Neural crest cell (in vitro differentiated cells): ENCODE measurements at regions not wholly inside any gene's neighbourhood (a gene's known extent, or its start where the extent isn't known, plus 50 kb on each side); places are given as distances from the start of the nearest gene placed in this dataset.

Experiments used
- DNase-seq: peaks from one replicate; pipeline ENCODE4 v3.0.0; 2021; ENCODE audit warnings: low read depth, mixed read lengths, low spot score
- H3K27ac Mint-ChIP-seq: one replicate; pipeline ENCODE4 v1.8.0; 2021; ENCODE audit warnings: mild to moderate bottlenecking, mixed read lengths; ENCODE audit not compliant: unreplicated experiment
- H3K27me3 Mint-ChIP-seq: 2 replicates; pipeline ENCODE4 v1.8.0; 2021; ENCODE audit warnings: low read depth, mild to moderate bottlenecking, mixed read lengths
- H3K36me3 Mint-ChIP-seq: 2 replicates; pipeline ENCODE4 v1.8.0; 2021; ENCODE audit warnings: low read depth, mild to moderate bottlenecking, mixed read lengths
- H3K4me1 Mint-ChIP-seq: 2 replicates; pipeline ENCODE4 v1.8.0; 2021; ENCODE audit warnings: mixed read lengths
- H3K4me3 Mint-ChIP-seq: one replicate; pipeline ENCODE4 v1.8.0; 2021; ENCODE audit warnings: mild to moderate bottlenecking, mixed read lengths
- H3K9me3 Mint-ChIP-seq: 2 replicates; pipeline ENCODE4 v1.8.0; 2021; ENCODE audit warnings: mixed read lengths
- TF ChIP-seq, protein P1 (sequence below): fragments of 200-600 bp; sonication (generic); conservative IDR thresholded peaks from 2 replicates; pipeline ENCODE4 v1.5.0; 2021; ENCODE audit warnings: antibody characterized with exemption, mild to moderate bottlenecking

DNA sequence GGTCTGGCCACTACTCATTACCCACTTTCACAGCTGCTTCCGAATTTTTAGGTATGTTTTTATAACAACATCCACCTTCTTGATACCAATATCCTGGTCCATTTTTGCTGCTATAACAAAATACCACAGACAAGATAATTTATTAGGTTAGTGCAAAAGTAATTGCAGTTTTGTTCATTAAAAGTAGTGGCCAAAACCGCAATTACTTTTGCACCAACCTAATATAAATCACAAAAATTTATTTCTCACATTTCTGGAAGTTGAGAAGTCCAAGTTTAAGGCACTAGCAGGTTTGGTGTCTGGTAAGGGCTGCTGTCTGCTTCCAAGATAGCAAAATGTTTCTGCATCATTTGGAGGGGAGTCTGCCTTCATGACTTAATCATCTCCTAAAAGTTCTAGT is 624.7 kb upstream of the ALCAM start:
- TF ChIP-seq, protein P1, sequence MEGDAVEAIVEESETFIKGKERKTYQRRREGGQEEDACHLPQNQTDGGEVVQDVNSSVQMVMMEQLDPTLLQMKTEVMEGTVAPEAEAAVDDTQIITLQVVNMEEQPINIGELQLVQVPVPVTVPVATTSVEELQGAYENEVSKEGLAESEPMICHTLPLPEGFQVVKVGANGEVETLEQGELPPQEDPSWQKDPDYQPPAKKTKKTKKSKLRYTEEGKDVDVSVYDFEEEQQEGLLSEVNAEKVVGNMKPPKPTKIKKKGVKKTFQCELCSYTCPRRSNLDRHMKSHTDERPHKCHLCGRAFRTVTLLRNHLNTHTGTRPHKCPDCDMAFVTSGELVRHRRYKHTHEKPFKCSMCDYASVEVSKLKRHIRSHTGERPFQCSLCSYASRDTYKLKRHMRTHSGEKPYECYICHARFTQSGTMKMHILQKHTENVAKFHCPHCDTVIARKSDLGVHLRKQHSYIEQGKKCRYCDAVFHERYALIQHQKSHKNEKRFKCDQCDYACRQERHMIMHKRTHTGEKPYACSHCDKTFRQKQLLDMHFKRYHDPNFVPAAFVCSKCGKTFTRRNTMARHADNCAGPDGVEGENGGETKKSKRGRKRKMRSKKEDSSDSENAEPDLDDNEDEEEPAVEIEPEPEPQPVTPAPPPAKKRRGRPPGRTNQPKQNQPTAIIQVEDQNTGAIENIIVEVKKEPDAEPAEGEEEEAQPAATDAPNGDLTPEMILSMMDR: no peak
- no peak overlapping the region for H3K27ac Mint-ChIP-seq
- no peaks in the 10 kb centered on the region for H3K4me1 Mint-ChIP-seq
- no peak for DNase-seq
- no peaks in the 10 kb centered on the region for H3K27me3 Mint-ChIP-seq
- H3K9me3 Mint-ChIP-seq: no peaks in the 10 kb centered on the region
- H3K36me3 Mint-ChIP-seq: no peaks in the 10 kb centered on the region
- no peak overlapping the region for H3K4me3 Mint-ChIP-seq

DNA sequence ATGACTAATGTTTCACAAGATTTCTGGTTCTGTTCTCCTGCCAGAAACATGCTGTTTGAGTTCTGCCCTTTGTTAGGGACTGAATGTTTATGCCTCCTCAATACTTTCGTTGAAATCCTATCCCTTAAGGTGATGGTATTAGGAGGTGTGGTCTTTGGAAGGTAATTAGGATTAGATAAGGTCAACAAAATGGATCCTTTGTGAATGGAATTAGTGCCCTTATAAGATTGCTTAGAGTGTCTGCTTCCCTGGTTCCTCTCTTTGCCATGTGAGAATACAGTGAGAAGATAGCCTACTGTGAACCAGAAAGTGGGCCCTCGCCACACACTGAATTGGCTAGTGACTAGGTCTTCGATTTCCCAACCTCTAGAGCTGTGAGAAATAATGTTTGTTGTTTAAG is 621.4 kb upstream of the ALCAM start:
- no peaks in the 10 kb centered on the region for H3K27me3 Mint-ChIP-seq
- DNase-seq: no peak
- H3K27ac Mint-ChIP-seq: no peak overlapping the region
- H3K4me1 Mint-ChIP-seq: peaks cover 16% of the 10 kb centered on the region
- H3K4me3 Mint-ChIP-seq: no peak overlapping the region
- no peaks in the 10 kb centered on the region for H3K36me3 Mint-ChIP-seq
- H3K9me3 Mint-ChIP-seq: peaks cover 2% of the 10 kb centered on the region
- TF ChIP-seq, protein P1: no peak

DNA sequence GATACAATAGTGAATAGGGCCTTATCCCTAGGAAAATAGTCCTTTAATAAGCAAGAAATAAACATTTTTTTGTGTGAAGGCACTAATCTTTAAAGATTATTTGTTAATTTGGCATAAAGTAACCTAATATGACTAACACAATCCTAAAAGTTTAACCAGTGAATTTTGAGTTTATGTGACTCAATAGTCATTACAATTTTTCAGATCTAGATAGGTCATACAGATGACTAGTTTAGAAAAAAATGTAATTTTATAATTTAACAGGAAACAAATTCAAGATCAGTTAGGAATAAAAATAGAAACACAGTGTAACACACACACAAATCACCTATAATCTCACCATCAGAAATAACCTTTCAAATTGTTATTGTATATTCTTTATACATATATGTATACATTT is 620.7 kb upstream of the ALCAM start:
- no peaks in the 10 kb centered on the region for H3K27me3 Mint-ChIP-seq

DNA sequence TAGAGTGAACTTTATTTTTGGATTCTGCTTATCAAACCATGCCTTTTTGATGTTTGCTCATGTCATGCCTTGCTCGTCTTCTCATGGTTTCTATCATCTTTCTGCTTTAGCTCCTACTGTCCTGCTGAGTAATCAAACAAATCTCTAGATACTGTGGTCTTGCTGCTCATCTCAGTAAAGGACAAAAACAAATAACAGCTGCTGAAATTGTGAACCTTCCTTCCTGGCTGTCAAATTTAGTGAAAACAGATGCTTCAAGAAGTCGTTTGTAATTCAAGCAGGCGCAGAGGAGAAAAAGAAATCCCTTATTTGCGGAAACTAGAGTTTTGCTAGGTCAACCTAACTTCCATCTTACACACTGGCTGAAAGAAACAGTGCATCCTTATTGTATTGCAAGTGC is 616.1 kb upstream of the ALCAM start:
- TF ChIP-seq, protein P1: no peak
- peaks cover 2% of the 10 kb centered on the region for H3K9me3 Mint-ChIP-seq
- H3K36me3 Mint-ChIP-seq: no peaks in the 10 kb centered on the region
- DNase-seq: no peak
- no peak overlapping the region for H3K27ac Mint-ChIP-seq
- peaks cover 16% of the 10 kb centered on the region for H3K4me1 Mint-ChIP-seq
- H3K27me3 Mint-ChIP-seq: no peaks in the 10 kb centered on the region
- H3K4me3 Mint-ChIP-seq: no peak overlapping the region

More for the DNA sequence above, 620.7 kb upstream of the ALCAM start:
- no peak for DNase-seq
- no peak overlapping the region for H3K4me3 Mint-ChIP-seq
- no peaks in the 10 kb centered on the region for H3K36me3 Mint-ChIP-seq
- H3K9me3 Mint-ChIP-seq: peaks cover 2% of the 10 kb centered on the region
- H3K4me1 Mint-ChIP-seq: peaks cover 16% of the 10 kb centered on the region
- H3K27ac Mint-ChIP-seq: no peak overlapping the region
- TF ChIP-seq, protein P1: no peak

DNA sequence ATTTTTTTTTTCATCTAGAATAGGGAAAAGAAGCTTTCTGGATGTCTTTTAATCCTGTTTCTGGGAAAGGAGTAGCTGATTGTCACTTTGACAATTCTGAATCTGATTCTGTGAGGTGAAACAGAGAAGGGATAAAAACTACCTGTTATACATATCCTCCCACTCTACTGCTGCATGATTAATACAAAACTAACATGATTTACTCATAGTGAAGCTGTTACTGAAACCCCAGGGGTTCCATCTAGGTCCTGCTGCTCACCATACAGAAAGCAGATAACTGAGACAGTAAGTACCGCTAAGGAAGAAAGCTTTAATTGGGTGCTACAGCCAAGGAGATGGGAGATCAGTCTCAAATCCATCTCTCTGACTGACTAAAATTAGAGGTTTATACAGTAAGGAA is 610.9 kb upstream of the ALCAM start:
- Mint-ChIP-seq H3K36me3 (no peaks in the 10 kb centered on the region), H3K27me3 (no peaks in the 10 kb centered on the region), H3K27ac (no peak overlapping the region), H3K4me1 (no peaks in the 10 kb centered on the region), H3K9me3 (peaks cover 6% of the 10 kb centered on the region), H3K4me3 (no peak overlapping the region)
- DNase-seq: no peak
- TF ChIP-seq, protein P1: no peak

DNA sequence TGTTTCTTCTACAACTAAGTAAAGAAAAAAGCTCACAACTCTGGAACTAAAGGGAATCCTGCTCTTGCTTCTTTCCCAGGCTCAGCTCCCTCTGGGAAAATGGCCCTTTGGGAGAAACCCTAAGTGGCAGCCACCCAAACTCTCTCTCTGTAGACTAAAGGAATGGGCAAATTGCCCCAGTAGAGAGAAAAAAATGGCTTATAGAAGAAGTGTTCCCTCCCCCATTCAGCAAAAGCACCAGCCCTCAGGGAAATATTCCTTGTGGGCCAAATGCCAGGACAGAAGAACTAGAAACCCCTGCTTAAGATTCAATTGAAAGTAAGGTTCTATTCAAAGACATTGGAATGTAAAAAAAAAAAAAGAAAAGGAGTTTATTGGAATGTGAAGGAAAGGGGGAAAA is 603.7 kb upstream of the ALCAM start:
- H3K4me1 Mint-ChIP-seq: peaks cover 7% of the 10 kb centered on the region
- TF ChIP-seq, protein P1: no peak

More for the DNA sequence above, 603.7 kb upstream of the ALCAM start:
- Mint-ChIP-seq H3K27ac (no peak overlapping the region), H3K9me3 (peaks cover 2% of the 10 kb centered on the region), H3K27me3 (no peaks in the 10 kb centered on the region), H3K36me3 (no peaks in the 10 kb centered on the region), H3K4me3 (no peak overlapping the region)
- DNase-seq: no peak
